Effector CD8-positive, alpha-beta T cell (primary cell): ENCODE measurements at regions not wholly inside any gene's neighbourhood (a gene's known extent, or its start where the extent isn't known, plus 50 kb on each side); places are given as distances from the start of the nearest gene placed in this dataset.
"Not testable (repeated sequence)": the region's sequence is repeated elsewhere in the genome, so short reads cannot be mapped to it uniquely, and the experiment has no call there.

ENCODE experiments used
- DNase-seq: peaks from one replicate; lab custom pipeline; 2025; lab: John Stamatoyannopoulos, UW

- no peak for DNase-seq
These were observed 366.3 kb downstream of the MRPL39 start for GRCh38 chr21:25240974-25241373.

- DNase-seq, result no peak
These were observed 372.2 kb downstream of the MRPL39 start for GRCh38 chr21:25234857-25235801.

- DNase-seq, result no peak
These were observed 386.3 kb downstream of the MRPL39 start for GRCh38 chr21:25220954-25221353.

GRCh38 chr21:25220169-25220568 is 387.1 kb downstream of the MRPL39 start:
- no peak for DNase-seq

- DNase-seq, result no peak
These were observed 391.4 kb downstream of the MRPL39 start for GRCh38 chr21:25215698-25216384.

GRCh38 chr21:25214676-25215075 is 392.6 kb downstream of the MRPL39 start:
- DNase-seq, result no peak

GRCh38 chr21:25199944-25200343 is 407.3 kb downstream of the MRPL39 start:
- DNase-seq, result no peak

GRCh38 chr21:25191141-25191540 is 416.1 kb downstream of the MRPL39 start:
- DNase-seq, result no peak

- DNase-seq, result no peak
These were observed 417.8 kb downstream of the MRPL39 start for GRCh38 chr21:25189497-25189896.

- DNase-seq, result no peak
These were observed 418.6 kb downstream of the MRPL39 start for GRCh38 chr21:25188677-25189079.

GRCh38 chr21:25186273-25186672 is 421.0 kb downstream of the MRPL39 start:
- no peak for DNase-seq

- DNase-seq, result no peak
These were observed 423.7 kb downstream of the MRPL39 start for GRCh38 chr21:25183577-25183976.

- DNase-seq, result not testable (repeated sequence)
These were observed 425.6 kb downstream of the MRPL39 start for GRCh38 chr21:25181690-25182089.

- DNase-seq, result no peak
These were observed 428.2 kb downstream of the MRPL39 start for GRCh38 chr21:25179116-25179515.

GRCh38 chr21:25176637-25177412 is 430.5 kb downstream of the MRPL39 start:
- DNase-seq, result no peak

- no peak for DNase-seq
These were observed 431.3 kb downstream of the MRPL39 start for GRCh38 chr21:25175938-25176337.

- no peak for DNase-seq
These were observed 435.8 kb downstream of the MRPL39 start for GRCh38 chr21:25171438-25171837.

- no peak for DNase-seq
These were observed 436.6 kb downstream of the MRPL39 start for GRCh38 chr21:25170681-25171080.

GRCh38 chr21:25169370-25169769 is 437.9 kb downstream of the MRPL39 start:
- no peak for DNase-seq

GRCh38 chr21:25166904-25167303 is 440.4 kb downstream of the MRPL39 start:
- not testable (repeated sequence) for DNase-seq

- no peak for DNase-seq
These were observed 445.7 kb downstream of the MRPL39 start for GRCh38 chr21:25161571-25161970.

- not testable (repeated sequence) for DNase-seq
These were observed 452.3 kb downstream of the MRPL39 start for GRCh38 chr21:25155020-25155419.
